ENCODE measurements at regions not wholly inside any gene's neighbourhood (a gene's known extent, or its start where the extent isn't known, plus 50 kb on each side); places are given as distances from the start of the nearest gene placed in this dataset.

- no peak for TF ChIP-seq POLR2A (IDR thresholded peaks at IDR 0.05)
- no peak for TF ChIP-seq CTCF (IDR thresholded peaks at IDR 0.05)
- no peak overlapping the region for H3K27ac ChIP-seq
- H3K36me3 ChIP-seq (ENCODE audit: low read depth, missing control alignments): no peaks in the 10 kb centered on the region
- no peaks in the 10 kb centered on the region for H3K4me1 ChIP-seq
- no peak overlapping the region for H3K4me3 ChIP-seq
- WGBS, 2 donors: 82 to 87% methylated on average over 7 of the region's 7 CpGs
- DNase-seq: no peak
- H3K9me3 ChIP-seq: no peaks in the 10 kb centered on the region
- H3K27me3 ChIP-seq: no peaks in the 10 kb centered on the region
- intact Hi-C loops (cut with DNase I; ENCODE audit: low total_unique reads): no loop called here
These were observed 197.0 kb downstream of the HRH4 start for GRCh38 chr18:24657444-24657842.

- no peaks in the 10 kb centered on the region for H3K9me3 ChIP-seq
- H3K4me1 ChIP-seq: no peaks in the 10 kb centered on the region
- no peak for DNase-seq
- H3K27me3 ChIP-seq: no peaks in the 10 kb centered on the region
- H3K36me3 ChIP-seq (ENCODE audit: low read depth, missing control alignments): no peaks in the 10 kb centered on the region
- TF ChIP-seq CTCF (IDR thresholded peaks at IDR 0.05): no peak
- no peak for TF ChIP-seq POLR2A (IDR thresholded peaks at IDR 0.05)
- no peak overlapping the region for H3K27ac ChIP-seq
- 44 to 60% methylated on average over 1 of the region's 1 CpG for WGBS, 2 donors
- H3K4me3 ChIP-seq: no peak overlapping the region
- intact Hi-C loops (cut with DNase I; ENCODE audit: low total_unique reads): no loop called here
These were observed 197.9 kb downstream of the HRH4 start for GRCh38 chr18:24658302-24658701.

- TF ChIP-seq CTCF (IDR thresholded peaks at IDR 0.05) (no peak), POLR2A (IDR thresholded peaks at IDR 0.05) (no peak)
- no peak overlapping the region for H3K27ac ChIP-seq
- H3K4me3 ChIP-seq: peak overlapping the region; percentile 29 to 33
- H3K27me3 ChIP-seq: no peaks in the 10 kb centered on the region
- H3K9me3 ChIP-seq: no peaks in the 10 kb centered on the region
- WGBS, 2 donors: 22 to 31% methylated on average over 21 of the region's 21 CpGs
- intact Hi-C loops (cut with DNase I; ENCODE audit: low total_unique reads): no loop called here
- peak; percentile 16 for DNase-seq
- H3K4me1 ChIP-seq: no peaks in the 10 kb centered on the region
- no peaks in the 10 kb centered on the region for H3K36me3 ChIP-seq (ENCODE audit: low read depth, missing control alignments)
These were observed 199.6 kb downstream of the HRH4 start for GRCh38 chr18:24659827-24660720.

GRCh38 chr18:24660956-24661355, 200.5 kb downstream of the HRH4 start:
- H3K27ac ChIP-seq: no peak overlapping the region
- intact Hi-C loops (cut with DNase I; ENCODE audit: low total_unique reads): no loop called here
- no peaks in the 10 kb centered on the region for H3K27me3 ChIP-seq
- 41 to 52% methylated on average over 1 of the region's 1 CpG for WGBS, 2 donors
- no peak overlapping the region for H3K4me3 ChIP-seq
- TF ChIP-seq CTCF (IDR thresholded peaks at IDR 0.05) (no peak), POLR2A (IDR thresholded peaks at IDR 0.05) (no peak)
- H3K4me1 ChIP-seq: no peaks in the 10 kb centered on the region
- H3K36me3 ChIP-seq (ENCODE audit: low read depth, missing control alignments): no peaks in the 10 kb centered on the region
- no peaks in the 10 kb centered on the region for H3K9me3 ChIP-seq
- DNase-seq: no peak

GRCh38 chr18:24662412-24662821, 202.0 kb downstream of the HRH4 start:
- no peaks in the 10 kb centered on the region for H3K27me3 ChIP-seq
- 82 to 84% methylated on average over 13 of the region's 13 CpGs for WGBS, 2 donors
- H3K4me1 ChIP-seq: no peaks in the 10 kb centered on the region
- TF ChIP-seq CTCF (IDR thresholded peaks at IDR 0.05) (no peak), POLR2A (IDR thresholded peaks at IDR 0.05) (no peak)
- DNase-seq: no peak
- no peak overlapping the region for H3K4me3 ChIP-seq
- no peaks in the 10 kb centered on the region for H3K9me3 ChIP-seq
- no peak overlapping the region for H3K27ac ChIP-seq
- no peaks in the 10 kb centered on the region for H3K36me3 ChIP-seq (ENCODE audit: low read depth, missing control alignments)
- intact Hi-C loops (cut with DNase I; ENCODE audit: low total_unique reads): no loop called here

Data from testis (tissue), 2 donors.